BLaER1 (cell line): ENCODE measurements at regions not wholly inside any gene's neighbourhood (a gene's known extent, or its start where the extent isn't known, plus 50 kb on each side); places are given as distances from the start of the nearest gene placed in this dataset.

Experiments used
- H3K27ac ChIP-seq: shearing (Covaris generic); formaldehyde crosslinking; 2 replicates; pipeline ENCODE4 v1.8.1; 2022
- H3K27me3 ChIP-seq: shearing (Covaris generic); formaldehyde crosslinking; 2 replicates; pipeline ENCODE4 v1.8.1; 2022
- H3K36me3 ChIP-seq: shearing (Covaris generic); formaldehyde crosslinking; 2 replicates; pipeline ENCODE4 v1.8.1; 2022
- H3K4me1 ChIP-seq: shearing (Covaris generic); formaldehyde crosslinking; 2 replicates; pipeline ENCODE4 v1.8.1; 2022
- H3K4me2 ChIP-seq: shearing (Covaris generic); formaldehyde crosslinking; 2 replicates; pipeline ENCODE4 v1.8.1; 2022
- H3K4me3 ChIP-seq: shearing (Covaris generic); formaldehyde crosslinking; 2 replicates; pipeline ENCODE4 v1.8.1; 2022
- H3K9ac ChIP-seq: shearing (Covaris generic); formaldehyde crosslinking; 2 replicates; pipeline ENCODE4 v1.8.1; 2022
- H3K9me3 ChIP-seq: shearing (Covaris generic); formaldehyde crosslinking; 2 replicates; pipeline ENCODE4 v1.8.1; 2022
- H4K20me1 ChIP-seq: shearing (Covaris generic); formaldehyde crosslinking; 2 replicates; pipeline ENCODE4 v1.8.1; 2022
- Cebpa-rat ChIP-seq: shearing (Covaris generic); IDR thresholded peaks from 2 replicates; pipeline ENCODE4 v1.8.1; 2022

- Histone ChIP-seq H3K27me3 (no peaks in the 10 kb centered on the region), H3K36me3 (no peaks in the 10 kb centered on the region), H3K4me3 (no peak overlapping the region), H3K27ac (no peak overlapping the region), H4K20me1 (no peaks in the 10 kb centered on the region), H3K4me2 (no peak overlapping the region), H3K9ac (no peak overlapping the region), H3K9me3 (peaks cover 18% of the 10 kb centered on the region), H3K4me1 (0 out of 2 replicates have a peak, but pooled peaks cover 5% of the 10 kb centered on the region)
- no peak for TF ChIP-seq Cebpa-rat
Measured at GRCh38 chr5:114166081-114166480, 195.8 kb upstream of the KCNN2 start.

- Histone ChIP-seq H3K9ac (no peak overlapping the region), H3K9me3 (peaks cover 4% of the 10 kb centered on the region; the same call in 1 of the 2 replicates)
Measured at GRCh38 chr5:114174131-114174530, 187.7 kb upstream of the KCNN2 start.

GRCh38 chr5:114174837-114175236, 187.0 kb upstream of the KCNN2 start:
- Histone ChIP-seq H4K20me1 (no peaks in the 10 kb centered on the region), H3K27me3 (no peaks in the 10 kb centered on the region), H3K9me3 (peaks cover 4% of the 10 kb centered on the region; the same call in 1 of the 2 replicates), H3K4me3 (no peak overlapping the region), H3K36me3 (no peaks in the 10 kb centered on the region), H3K27ac (no peak overlapping the region), H3K9ac (no peak overlapping the region), H3K4me2 (no peak overlapping the region), H3K4me1 (no peaks in the 10 kb centered on the region)
- TF ChIP-seq Cebpa-rat: no peak

More at GRCh38 chr5:114174131-114174530, 187.7 kb upstream of the KCNN2 start:
- H4K20me1 ChIP-seq: no peaks in the 10 kb centered on the region
- no peak overlapping the region for H3K4me3 ChIP-seq
- TF ChIP-seq Cebpa-rat: no peak
- H3K27ac ChIP-seq: no peak overlapping the region
- no peaks in the 10 kb centered on the region for H3K27me3 ChIP-seq
- H3K4me2 ChIP-seq: no peak overlapping the region
- H3K36me3 ChIP-seq: no peaks in the 10 kb centered on the region
- no peaks in the 10 kb centered on the region for H3K4me1 ChIP-seq

GRCh38 chr5:114176356-114176755, 185.5 kb upstream of the KCNN2 start:
- Histone ChIP-seq H3K4me3 (no peak overlapping the region), H3K4me2 (no peak overlapping the region)
- no peak for TF ChIP-seq Cebpa-rat

GRCh38 chr5:114179134-114179533, 182.7 kb upstream of the KCNN2 start:
- Histone ChIP-seq H4K20me1 (no peaks in the 10 kb centered on the region), H3K4me3 (no peak overlapping the region), H3K9me3 (no peaks in the 10 kb centered on the region), H3K27me3 (no peaks in the 10 kb centered on the region), H3K9ac (no peak overlapping the region), H3K36me3 (no peaks in the 10 kb centered on the region), H3K4me2 (no peak overlapping the region), H3K4me1 (no peaks in the 10 kb centered on the region), H3K27ac (no peak overlapping the region)
- no peak for TF ChIP-seq Cebpa-rat

More at GRCh38 chr5:114176356-114176755, 185.5 kb upstream of the KCNN2 start:
- Histone ChIP-seq H3K36me3 (no peaks in the 10 kb centered on the region), H4K20me1 (no peaks in the 10 kb centered on the region), H3K9me3 (peaks cover 4% of the 10 kb centered on the region; the same call in 1 of the 2 replicates), H3K4me1 (no peaks in the 10 kb centered on the region), H3K9ac (no peak overlapping the region), H3K27ac (no peak overlapping the region), H3K27me3 (no peaks in the 10 kb centered on the region)

- no peak for TF ChIP-seq Cebpa-rat
Measured at GRCh38 chr5:114184006-114184405, 177.9 kb upstream of the KCNN2 start.

GRCh38 chr5:114185274-114185673, 176.6 kb upstream of the KCNN2 start:
- Histone ChIP-seq H3K27ac (no peak overlapping the region), H4K20me1 (no peaks in the 10 kb centered on the region), H3K9ac (no peak overlapping the region), H3K4me3 (no peak overlapping the region), H3K36me3 (no peaks in the 10 kb centered on the region), H3K27me3 (no peaks in the 10 kb centered on the region), H3K9me3 (no peaks in the 10 kb centered on the region), H3K4me1 (no peaks in the 10 kb centered on the region), H3K4me2 (no peak overlapping the region)
- TF ChIP-seq Cebpa-rat: no peak

More at GRCh38 chr5:114184006-114184405, 177.9 kb upstream of the KCNN2 start:
- Histone ChIP-seq H3K9ac (no peak overlapping the region), H3K4me2 (no peak overlapping the region), H3K4me1 (no peaks in the 10 kb centered on the region), H3K27me3 (no peaks in the 10 kb centered on the region), H4K20me1 (no peaks in the 10 kb centered on the region), H3K27ac (no peak overlapping the region), H3K4me3 (no peak overlapping the region), H3K36me3 (no peaks in the 10 kb centered on the region), H3K9me3 (no peaks in the 10 kb centered on the region)

GRCh38 chr5:114191441-114191840, 170.4 kb upstream of the KCNN2 start:
- no peak for TF ChIP-seq Cebpa-rat
- Histone ChIP-seq H3K27me3 (no peaks in the 10 kb centered on the region), H3K4me3 (no peak overlapping the region), H3K36me3 (no peaks in the 10 kb centered on the region), H3K4me1 (no peaks in the 10 kb centered on the region), H3K4me2 (no peak overlapping the region), H3K27ac (no peak overlapping the region), H3K9ac (no peak overlapping the region), H3K9me3 (no peaks in the 10 kb centered on the region), H4K20me1 (no peaks in the 10 kb centered on the region)

GRCh38 chr5:114192108-114192507, 169.8 kb upstream of the KCNN2 start:
- no peaks in the 10 kb centered on the region for H3K27me3 ChIP-seq

GRCh38 chr5:114201332-114201731, 160.5 kb upstream of the KCNN2 start:
- no peak for TF ChIP-seq Cebpa-rat
- H3K27me3 ChIP-seq: no peaks in the 10 kb centered on the region
- H3K27ac ChIP-seq: no peak overlapping the region
- H3K9me3 ChIP-seq: peaks cover 19% of the 10 kb centered on the region
- no peak overlapping the region for H3K4me2 ChIP-seq
- no peak overlapping the region for H3K4me3 ChIP-seq
- no peaks in the 10 kb centered on the region for H3K36me3 ChIP-seq
- no peaks in the 10 kb centered on the region for H3K4me1 ChIP-seq
- no peak overlapping the region for H3K9ac ChIP-seq
- no peaks in the 10 kb centered on the region for H4K20me1 ChIP-seq

More at GRCh38 chr5:114192108-114192507, 169.8 kb upstream of the KCNN2 start:
- Histone ChIP-seq H3K36me3 (no peaks in the 10 kb centered on the region), H3K4me3 (no peak overlapping the region), H3K9me3 (no peaks in the 10 kb centered on the region), H4K20me1 (no peaks in the 10 kb centered on the region), H3K4me1 (no peaks in the 10 kb centered on the region), H3K9ac (no peak overlapping the region), H3K27ac (no peak overlapping the region), H3K4me2 (no peak overlapping the region)
- TF ChIP-seq Cebpa-rat: no peak

GRCh38 chr5:114204923-114205322, 156.9 kb upstream of the KCNN2 start:
- no peaks in the 10 kb centered on the region for H3K4me1 ChIP-seq
- no peaks in the 10 kb centered on the region for H3K36me3 ChIP-seq
- H3K9me3 ChIP-seq: peaks cover 15% of the 10 kb centered on the region
- no peaks in the 10 kb centered on the region for H3K27me3 ChIP-seq
- no peak overlapping the region for H3K4me3 ChIP-seq
- H3K4me2 ChIP-seq: no peak overlapping the region
- no peak overlapping the region for H3K9ac ChIP-seq
- H4K20me1 ChIP-seq: no peaks in the 10 kb centered on the region
- no peak for TF ChIP-seq Cebpa-rat
- H3K27ac ChIP-seq: no peak overlapping the region
